ENCODE measurements at regions not wholly inside any gene's neighbourhood (a gene's known extent, or its start where the extent isn't known, plus 50 kb on each side); places are given as distances from the start of the nearest gene placed in this dataset.

DNA sequence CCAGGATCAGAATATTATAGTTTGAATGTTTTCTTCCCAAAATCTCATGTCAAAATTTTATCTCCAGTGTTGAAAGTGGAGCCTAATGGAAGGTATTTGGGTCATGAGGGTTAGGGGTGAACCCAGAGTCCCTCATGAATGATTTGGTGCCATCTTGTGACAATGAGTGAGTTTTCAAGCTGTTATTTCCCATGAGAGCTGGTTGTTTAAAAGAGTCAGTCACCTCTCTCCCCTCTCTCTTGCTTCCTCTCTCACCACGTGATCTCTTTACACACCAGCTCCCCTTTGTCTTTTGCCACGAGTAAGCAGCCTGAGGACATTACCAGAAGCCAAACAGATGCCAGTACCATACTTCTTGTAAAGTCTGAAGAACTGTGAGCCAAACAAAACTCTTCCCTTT is 561.6 kb downstream of the RERGL start:
- no peak for DNase-seq

DNA sequence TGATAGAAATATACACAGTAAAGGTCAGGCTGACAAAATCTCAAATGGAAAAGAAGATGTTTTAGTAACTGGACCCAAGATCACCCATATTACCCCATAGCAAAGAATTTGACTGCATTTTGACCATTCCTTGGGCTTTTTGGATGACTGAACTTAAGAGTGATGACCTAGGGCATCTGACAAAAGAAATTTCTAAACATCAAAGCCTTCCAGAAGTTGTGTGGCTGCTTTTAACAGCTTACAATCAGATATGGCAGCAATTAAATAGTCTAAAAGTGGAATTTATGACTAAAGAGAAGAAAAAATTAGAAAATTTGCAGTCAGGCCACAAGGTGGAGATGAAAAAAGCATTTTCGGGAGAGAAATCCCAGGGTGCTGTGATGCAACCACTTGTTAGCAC is 563.0 kb downstream of the RERGL start:
- no peak for DNase-seq

- DNase-seq = no peak
Measured at GRCh38 chr12:17511369-17511768, 578.6 kb downstream of the RERGL start.

- no peak for DNase-seq
Measured at GRCh38 chr12:17507336-17507735, 582.7 kb downstream of the RERGL start.

GRCh38 chr12:17503742-17504141 is 586.3 kb downstream of the RERGL start:
- DNase-seq = no peak

DNA sequence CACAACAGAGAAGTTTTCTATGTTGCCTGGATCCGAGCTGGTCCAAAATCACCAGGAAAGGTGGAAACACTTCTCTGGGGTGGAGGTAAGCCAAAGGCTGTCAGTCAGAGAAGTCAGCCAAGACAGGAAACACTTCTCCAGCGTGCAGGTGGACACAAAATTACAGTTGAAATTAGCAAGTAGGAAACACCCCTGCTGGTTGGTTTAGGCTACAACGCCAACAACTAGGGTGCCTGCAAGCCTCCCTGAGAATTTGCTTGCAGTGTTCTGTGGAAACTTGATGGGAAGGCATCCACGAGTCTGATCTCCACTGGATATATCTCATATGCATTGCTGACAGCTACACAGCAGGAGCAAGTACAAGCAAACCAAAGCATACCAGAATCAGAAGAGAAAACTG is 600.5 kb downstream of the RERGL start:
- no peak for DNase-seq

DNA sequence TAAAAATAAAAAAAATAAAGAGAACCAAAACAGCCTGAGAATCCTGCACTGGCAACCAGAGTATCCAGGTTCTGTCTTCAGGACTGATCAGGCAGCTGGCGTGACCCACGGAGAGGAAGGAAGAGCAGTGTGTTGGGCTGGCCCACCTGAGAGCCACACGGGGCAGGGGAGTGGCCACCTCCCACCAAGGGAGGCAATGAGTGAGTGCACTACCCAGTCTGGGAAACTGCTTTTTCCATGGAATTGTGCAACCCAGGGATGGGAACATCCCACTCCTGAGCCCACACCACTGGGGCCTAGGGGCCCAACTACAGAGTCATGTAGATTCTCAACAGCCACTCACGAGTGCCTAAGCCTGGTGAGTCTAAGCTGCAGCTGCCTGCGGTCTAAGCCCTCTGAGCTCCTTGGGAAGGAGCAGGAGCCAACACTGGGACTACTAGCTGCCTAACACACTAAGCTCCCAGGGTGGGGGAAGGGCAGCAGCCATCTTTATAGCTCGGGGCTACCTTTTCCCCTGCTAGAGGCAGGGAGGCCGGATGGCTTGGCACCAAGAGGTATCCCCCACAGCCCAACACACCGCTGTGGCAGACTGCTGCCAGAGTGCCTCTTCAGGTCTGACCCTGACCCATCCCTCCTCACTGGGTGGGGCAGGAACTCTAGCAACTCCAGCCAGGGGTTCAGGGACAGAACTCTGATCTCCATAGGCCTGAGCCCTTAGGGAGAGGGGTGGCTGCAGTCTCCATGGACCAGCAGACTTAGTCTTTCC is 610.9 kb downstream of the RERGL start:
- DNase-seq = no peak

- DNase-seq = no peak
Measured at GRCh38 chr12:17470460-17470859, 619.5 kb downstream of the RERGL start.

DNA sequence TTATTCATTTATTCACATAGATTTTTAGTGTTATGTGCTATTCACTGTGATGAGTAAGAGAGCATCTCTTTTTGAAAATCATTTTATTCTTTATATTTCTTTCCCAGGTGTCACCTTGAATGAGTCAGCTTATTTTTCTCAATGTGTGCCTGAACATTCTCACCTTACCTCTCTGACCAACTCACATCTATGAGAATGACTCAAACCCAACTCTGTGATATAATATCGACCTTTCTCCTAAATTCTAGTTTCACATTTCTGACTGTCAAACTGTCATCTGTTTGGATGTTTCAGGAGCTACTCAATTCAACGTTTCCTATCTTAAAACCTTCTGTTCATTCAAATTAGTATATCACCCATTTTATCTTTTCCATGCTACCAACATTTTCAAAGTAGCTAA is 630.8 kb downstream of the RERGL start:
- no peak for DNase-seq

DNA sequence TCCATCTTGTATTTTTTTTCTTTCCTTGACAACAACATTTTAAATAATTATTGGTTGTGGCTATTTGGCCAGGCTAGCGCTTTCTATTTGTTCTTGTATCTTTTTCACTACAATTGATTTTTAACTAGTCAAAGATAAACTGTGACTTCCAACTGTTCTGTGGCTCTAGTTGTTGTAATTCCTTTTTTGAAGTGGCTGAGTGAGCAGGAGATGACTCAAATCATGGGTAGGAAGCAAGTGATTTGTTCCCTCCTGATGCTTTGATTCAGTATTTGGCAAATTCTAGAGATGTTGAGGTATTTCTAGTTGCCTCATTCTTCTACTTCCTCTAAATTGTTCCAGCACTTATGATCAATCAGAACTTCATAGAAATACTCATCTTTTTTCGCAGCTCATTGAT is 633.5 kb downstream of the RERGL start:
- DNase-seq = no peak

DNA sequence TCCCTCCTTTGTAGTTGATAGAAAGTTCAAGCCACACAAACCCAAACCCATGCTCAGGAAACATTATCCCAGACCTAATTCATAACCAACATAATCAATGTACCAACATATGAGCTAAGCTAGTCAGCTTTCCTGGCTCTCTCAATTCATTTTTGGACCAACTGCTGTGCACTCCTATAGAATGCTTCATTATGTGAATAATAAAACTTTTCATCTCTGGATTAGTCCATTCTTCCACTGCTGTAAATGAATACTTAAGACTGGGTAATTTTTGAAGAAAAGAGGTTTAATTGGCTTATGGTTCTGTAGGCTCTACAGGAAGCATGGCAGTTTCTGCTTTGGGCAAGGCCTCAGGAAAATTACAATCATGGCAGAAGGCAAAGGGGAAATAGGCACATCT is 651.9 kb downstream of the RERGL start:
- DNase-seq = no peak

- DNase-seq = no peak
Measured at GRCh38 chr12:17416748-17417147, 673.2 kb downstream of the RERGL start.

GRCh38 chr12:17414596-17414995 is 675.4 kb downstream of the RERGL start:
- no peak for DNase-seq

- no peak for DNase-seq
Measured at GRCh38 chr12:17411662-17412061, 678.3 kb downstream of the RERGL start.

GRCh38 chr12:17388679-17389078 is 701.3 kb downstream of the RERGL start:
- DNase-seq = no peak

GRCh38 chr12:17383321-17383720 is 706.7 kb downstream of the RERGL start:
- DNase-seq = no peak

DNA sequence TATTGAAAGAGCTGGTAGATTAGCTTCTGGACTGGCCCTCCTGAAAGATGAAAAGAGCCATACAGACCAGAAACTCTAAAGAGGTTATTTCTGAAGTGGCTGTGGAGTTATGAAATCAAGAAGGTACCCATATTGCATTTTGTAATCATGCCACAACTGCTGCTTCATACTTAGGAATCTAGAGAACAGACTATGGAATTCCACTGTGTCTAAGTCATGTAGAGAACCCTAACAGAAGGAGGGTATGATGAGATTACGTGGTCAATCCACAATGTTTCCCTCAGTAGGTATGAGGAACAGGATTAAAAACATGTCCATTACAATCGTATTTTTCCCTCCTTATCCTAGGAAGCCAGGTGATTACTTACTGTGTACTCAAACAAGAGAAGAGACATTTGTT is 708.8 kb downstream of the RERGL start:
- DNase-seq = no peak

DNA sequence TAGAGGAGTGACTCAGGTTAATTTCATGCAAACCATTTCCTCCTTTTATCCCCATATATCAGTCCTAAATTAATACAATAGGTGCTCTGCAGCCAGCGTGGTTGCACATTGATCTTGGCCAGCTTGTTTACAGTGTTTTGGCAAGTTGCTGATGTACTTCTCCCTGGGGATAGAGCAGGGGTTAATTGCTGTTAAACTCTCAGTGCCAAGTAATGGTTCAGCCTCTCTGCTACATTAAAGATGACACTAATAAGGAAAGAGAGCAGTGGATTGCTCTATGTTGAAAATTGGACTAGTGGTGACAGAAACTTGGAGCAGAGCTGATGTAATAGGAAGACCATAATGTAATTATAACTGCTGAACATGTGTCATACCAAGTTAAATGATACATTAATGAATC is 717.5 kb downstream of the RERGL start:
- no peak for DNase-seq

GRCh38 chr12:17371491-17372215 is 718.3 kb downstream of the RERGL start:
- no peak for DNase-seq

DNA sequence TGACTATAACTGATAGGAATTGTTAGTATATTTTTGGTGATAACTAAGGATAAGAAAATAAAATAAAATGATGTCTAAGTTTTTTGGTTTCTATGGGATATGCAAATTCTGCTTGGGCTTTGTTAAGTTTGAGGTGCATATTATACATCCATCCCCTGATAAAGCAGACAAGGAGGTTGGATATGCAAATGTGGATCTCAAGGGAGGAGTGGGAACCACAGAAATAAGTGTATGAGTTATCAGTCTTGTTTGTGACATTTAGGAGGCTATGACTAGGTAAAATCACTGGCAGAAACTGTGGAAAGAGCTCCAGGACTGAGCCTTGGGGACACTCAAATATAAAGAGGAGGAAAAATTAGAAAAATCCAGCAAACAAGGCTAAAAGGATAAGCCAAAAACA is 719.4 kb downstream of the RERGL start:
- no peak for DNase-seq

DNA sequence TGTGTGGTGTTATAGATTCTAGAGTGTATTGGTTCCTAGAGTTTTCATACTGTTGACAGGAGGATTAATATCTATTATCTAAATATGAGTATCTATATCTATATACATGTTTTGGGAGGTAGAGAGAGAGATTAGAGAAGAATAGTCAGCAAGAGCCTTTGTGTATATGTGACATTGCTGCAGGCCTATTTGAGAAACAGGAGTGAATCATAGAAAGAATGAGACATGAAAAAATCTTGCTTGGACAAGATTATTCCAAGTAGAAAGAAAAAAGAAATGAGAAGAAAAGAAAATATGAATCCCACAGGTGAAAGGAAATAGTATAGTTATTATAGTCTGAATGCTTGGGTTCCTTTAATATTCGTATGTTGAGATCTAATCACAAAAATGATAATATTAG is 720.4 kb downstream of the RERGL start:
- DNase-seq = no peak

DNA sequence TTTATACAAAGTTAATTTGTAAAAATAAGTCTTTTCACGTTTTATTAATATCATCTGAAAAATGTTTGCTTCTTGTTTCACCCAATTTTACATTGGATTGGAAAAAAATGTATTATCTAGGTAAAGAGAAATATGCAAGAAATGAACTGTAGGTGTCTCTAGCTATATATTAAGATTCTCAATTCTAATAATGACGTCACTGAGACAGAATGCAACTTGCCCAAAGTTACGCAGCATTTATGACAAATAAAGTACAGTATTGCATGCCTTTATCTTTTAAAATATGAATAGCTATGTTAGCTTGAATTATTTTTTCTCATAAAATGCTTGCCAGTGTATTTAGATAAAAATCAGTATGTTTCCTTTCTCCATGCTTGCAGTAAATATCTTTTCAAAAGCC is 728.8 kb downstream of the RERGL start:
- no peak for DNase-seq

GRCh38 chr12:17358835-17359234 is 731.2 kb downstream of the RERGL start:
- no peak for DNase-seq

- no peak for DNase-seq
Measured at GRCh38 chr12:17357396-17357795, 732.6 kb downstream of the RERGL start.

DNA sequence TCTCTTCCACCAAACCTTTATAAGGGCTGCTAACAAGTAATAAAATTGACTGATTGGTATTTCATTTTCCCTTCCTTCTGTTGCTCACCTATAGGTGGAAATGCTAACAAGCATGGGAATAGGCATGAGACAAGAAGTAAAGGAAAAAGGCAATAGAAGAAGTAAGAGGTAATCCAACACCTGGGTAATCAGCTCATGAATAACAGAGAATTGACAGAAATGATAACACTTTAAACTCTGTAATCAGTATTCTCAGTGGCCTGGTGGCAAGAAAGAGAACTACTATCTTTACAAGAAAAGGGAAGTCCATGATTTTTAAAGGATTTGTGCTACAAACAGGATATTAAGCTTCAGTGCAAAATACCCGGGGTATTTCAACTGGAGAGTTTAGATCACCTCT is 737.8 kb downstream of the RERGL start:
- no peak for DNase-seq
